ENCODE measurements at regions not wholly inside any gene's neighbourhood (a gene's known extent, or its start where the extent isn't known, plus 50 kb on each side); places are given as distances from the start of the nearest gene placed in this dataset.

- Histone ChIP-seq H3K4me3 (no peak overlapping the region), H4K20me1 (ENCODE audit: insufficient read depth, poor library complexity, severe bottlenecking) (no peaks in the 10 kb centered on the region), H3K27me3 (no peaks in the 10 kb centered on the region), H2AFZ (no peak overlapping the region), H3K27ac (no peak overlapping the region), H3K79me2 (no peaks in the 10 kb centered on the region), H3K4me2 (no peak overlapping the region), H3K4me1 (ENCODE audit: insufficient read depth) (no peaks in the 10 kb centered on the region), H3K9me3 (ENCODE audit: low read depth) (no peaks in the 10 kb centered on the region), H3K9me2 (replicated peaks; ENCODE audit: insufficient read depth) (no peaks in the 10 kb centered on the region), H3K36me3 (replicated peaks; ENCODE audit: insufficient read depth, low read depth) (no peaks in the 10 kb centered on the region)
- no peak for DNase-seq (ENCODE audit: low spot score)
- 84% methylated on average over 4 of the region's 4 CpGs for WGBS (ENCODE audit: low lambda C conversion rate, missing lambda C conversion rate)
- TF ChIP-seq, protein P1, sequence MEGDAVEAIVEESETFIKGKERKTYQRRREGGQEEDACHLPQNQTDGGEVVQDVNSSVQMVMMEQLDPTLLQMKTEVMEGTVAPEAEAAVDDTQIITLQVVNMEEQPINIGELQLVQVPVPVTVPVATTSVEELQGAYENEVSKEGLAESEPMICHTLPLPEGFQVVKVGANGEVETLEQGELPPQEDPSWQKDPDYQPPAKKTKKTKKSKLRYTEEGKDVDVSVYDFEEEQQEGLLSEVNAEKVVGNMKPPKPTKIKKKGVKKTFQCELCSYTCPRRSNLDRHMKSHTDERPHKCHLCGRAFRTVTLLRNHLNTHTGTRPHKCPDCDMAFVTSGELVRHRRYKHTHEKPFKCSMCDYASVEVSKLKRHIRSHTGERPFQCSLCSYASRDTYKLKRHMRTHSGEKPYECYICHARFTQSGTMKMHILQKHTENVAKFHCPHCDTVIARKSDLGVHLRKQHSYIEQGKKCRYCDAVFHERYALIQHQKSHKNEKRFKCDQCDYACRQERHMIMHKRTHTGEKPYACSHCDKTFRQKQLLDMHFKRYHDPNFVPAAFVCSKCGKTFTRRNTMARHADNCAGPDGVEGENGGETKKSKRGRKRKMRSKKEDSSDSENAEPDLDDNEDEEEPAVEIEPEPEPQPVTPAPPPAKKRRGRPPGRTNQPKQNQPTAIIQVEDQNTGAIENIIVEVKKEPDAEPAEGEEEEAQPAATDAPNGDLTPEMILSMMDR (IDR thresholded peaks at IDR 0.05; ENCODE audit: poor library complexity) = no peak
- TF ChIP-seq EZH2 (IDR thresholded peaks at IDR 0.05; ENCODE audit: borderline replicate concordance) (no peak), EZH2phosphoT487 (IDR thresholded peaks at IDR 0.05; ENCODE audit: low read depth, severe bottlenecking, unreplicated experiment) (no peak)
Observed at GRCh38 chr21:28442085-28442484, 550.6 kb downstream of the LTN1 start.

DNA sequence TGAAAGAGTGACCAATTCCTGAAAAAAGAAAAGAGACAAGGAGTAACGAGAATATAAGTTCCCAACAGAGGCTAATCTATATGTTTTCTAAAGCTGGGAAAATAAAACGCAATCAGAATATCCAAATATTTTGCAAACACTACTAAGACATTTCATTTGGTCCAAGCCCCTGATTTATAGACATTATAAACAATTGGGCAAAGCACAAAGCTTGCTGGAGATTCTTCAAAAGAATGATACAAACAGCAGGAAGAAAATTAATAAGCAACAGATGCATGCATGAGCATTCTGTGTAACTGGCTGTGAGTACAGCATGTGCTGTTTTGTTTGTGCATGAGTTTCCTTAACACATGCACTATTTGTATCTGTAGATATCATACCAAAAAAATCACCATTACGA lies 552.9 kb downstream of the LTN1 start:
- peak overlapping the region; percentile 29 for H3K4me2 ChIP-seq
- no peak for DNase-seq (ENCODE audit: low spot score)
- H3K9me2 ChIP-seq (replicated peaks; ENCODE audit: insufficient read depth) = no peaks in the 10 kb centered on the region
- no peak overlapping the region for H3K4me3 ChIP-seq
- H3K27me3 ChIP-seq = no peaks in the 10 kb centered on the region
- no peaks in the 10 kb centered on the region for H4K20me1 ChIP-seq (ENCODE audit: insufficient read depth, poor library complexity, severe bottlenecking)
- no peaks in the 10 kb centered on the region for H3K4me1 ChIP-seq (ENCODE audit: insufficient read depth)
- WGBS (ENCODE audit: low lambda C conversion rate, missing lambda C conversion rate) = 58% methylated on average over 3 of the region's 3 CpGs
- no peaks in the 10 kb centered on the region for H3K79me2 ChIP-seq
- H3K27ac ChIP-seq = peak overlapping the region; percentile 58
- TF ChIP-seq EZH2phosphoT487 (IDR thresholded peaks at IDR 0.05; ENCODE audit: low read depth, severe bottlenecking, unreplicated experiment) (no peak), EZH2 (IDR thresholded peaks at IDR 0.05; ENCODE audit: borderline replicate concordance) (no peak)
- TF ChIP-seq, protein P1 (IDR thresholded peaks at IDR 0.05; ENCODE audit: poor library complexity) = no peak
- H2AFZ ChIP-seq = no peak overlapping the region
- no peaks in the 10 kb centered on the region for H3K9me3 ChIP-seq (ENCODE audit: low read depth)
- no peaks in the 10 kb centered on the region for H3K36me3 ChIP-seq (replicated peaks; ENCODE audit: insufficient read depth, low read depth)

- Histone ChIP-seq H3K27me3 (no peaks in the 10 kb centered on the region), H3K36me3 (replicated peaks; ENCODE audit: insufficient read depth, low read depth) (no peaks in the 10 kb centered on the region), H3K9me3 (ENCODE audit: low read depth) (no peaks in the 10 kb centered on the region), H4K20me1 (ENCODE audit: insufficient read depth, poor library complexity, severe bottlenecking) (no peaks in the 10 kb centered on the region), H3K4me3 (no peak overlapping the region), H2AFZ (no peak overlapping the region), H3K79me2 (no peaks in the 10 kb centered on the region), H3K4me1 (ENCODE audit: insufficient read depth) (no peaks in the 10 kb centered on the region), H3K4me2 (peak overlapping the region; percentile 29), H3K27ac (peak overlapping the region; percentile 58), H3K9me2 (replicated peaks; ENCODE audit: insufficient read depth) (no peaks in the 10 kb centered on the region)
- 64% methylated on average over 4 of the region's 4 CpGs for WGBS (ENCODE audit: low lambda C conversion rate, missing lambda C conversion rate)
- TF ChIP-seq EZH2phosphoT487 (IDR thresholded peaks at IDR 0.05; ENCODE audit: low read depth, severe bottlenecking, unreplicated experiment) (no peak), EZH2 (IDR thresholded peaks at IDR 0.05; ENCODE audit: borderline replicate concordance) (no peak)
- TF ChIP-seq, protein P1 (IDR thresholded peaks at IDR 0.05; ENCODE audit: poor library complexity) = no peak
- no peak for DNase-seq (ENCODE audit: low spot score)
Observed at GRCh38 chr21:28439251-28439650, 553.4 kb downstream of the LTN1 start.

DNA sequence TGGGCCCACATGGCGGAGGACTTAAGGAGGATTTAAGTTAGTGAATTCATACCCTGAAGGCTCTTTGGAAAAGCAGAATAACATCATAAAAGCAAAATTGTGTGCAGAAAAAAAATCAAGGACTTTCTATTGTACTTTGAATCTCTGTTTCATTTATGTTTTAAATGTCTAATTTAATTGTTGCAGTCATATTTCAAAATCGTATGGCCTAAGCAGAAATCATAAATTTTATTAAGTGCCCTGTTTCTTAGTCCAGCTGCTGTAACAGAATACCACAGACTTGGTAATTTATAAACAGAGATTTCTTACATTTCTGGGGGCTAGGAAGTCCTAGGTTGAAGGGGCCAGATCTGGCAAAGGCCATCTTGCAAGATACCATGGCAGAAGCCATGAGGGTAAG lies 555.6 kb downstream of the LTN1 start:
- no peaks in the 10 kb centered on the region for H4K20me1 ChIP-seq (ENCODE audit: insufficient read depth, poor library complexity, severe bottlenecking)
- no peaks in the 10 kb centered on the region for H3K9me3 ChIP-seq (ENCODE audit: low read depth)
- H2AFZ ChIP-seq = no peak overlapping the region
- no peaks in the 10 kb centered on the region for H3K9me2 ChIP-seq (replicated peaks; ENCODE audit: insufficient read depth)
- no peaks in the 10 kb centered on the region for H3K4me1 ChIP-seq (ENCODE audit: insufficient read depth)
- no peaks in the 10 kb centered on the region for H3K36me3 ChIP-seq (replicated peaks; ENCODE audit: insufficient read depth, low read depth)
- H3K4me2 ChIP-seq = no peak overlapping the region
- no peak for TF ChIP-seq EZH2phosphoT487 (IDR thresholded peaks at IDR 0.05; ENCODE audit: low read depth, severe bottlenecking, unreplicated experiment)
- TF ChIP-seq EZH2 (IDR thresholded peaks at IDR 0.05; ENCODE audit: borderline replicate concordance) = no peak
- TF ChIP-seq, protein P1 (IDR thresholded peaks at IDR 0.05; ENCODE audit: poor library complexity) = no peak
- DNase-seq (ENCODE audit: low spot score) = no peak
- H3K79me2 ChIP-seq = no peaks in the 10 kb centered on the region
- no peak overlapping the region for H3K4me3 ChIP-seq
- peak overlapping the region; percentile 34 for H3K27ac ChIP-seq
- 76% methylated on average over 2 of the region's 2 CpGs for WGBS (ENCODE audit: low lambda C conversion rate, missing lambda C conversion rate)
- H3K27me3 ChIP-seq = no peaks in the 10 kb centered on the region
